IgD-negative memory B cell (primary cell): ENCODE measurements at regions not wholly inside any gene's neighbourhood (a gene's known extent, or its start where the extent isn't known, plus 50 kb on each side); places are given as distances from the start of the nearest gene placed in this dataset.
"Not testable (repeated sequence)": the region's sequence is repeated elsewhere in the genome, so short reads cannot be mapped to it uniquely, and the experiment has no call there.

Source experiments
- H3K27ac Mint-ChIP-seq, 3 donors: one replicate each; pipeline ENCODE4 v1.8.0; 2020 to 2022; ENCODE audit warnings: mild to moderate bottlenecking in 3 of 3, mixed read lengths in 3 of 3, moderate library complexity in 1 of 3
- H3K27me3 Mint-ChIP-seq: one replicate; pipeline ENCODE4 v1.8.0; 2021; ENCODE audit warnings: mixed read lengths
- H3K36me3 Mint-ChIP-seq: one replicate; pipeline ENCODE4 v1.8.0; 2020; ENCODE audit warnings: mild to moderate bottlenecking, mixed read lengths
- H3K4me1 Mint-ChIP-seq, 3 donors: one replicate each; pipeline ENCODE4 v1.8.0; 2020 to 2022; ENCODE audit warnings: mixed read lengths in 3 of 3, mild to moderate bottlenecking in 1 of 3
- H3K4me3 Mint-ChIP-seq, 4 donors: one replicate each; pipeline ENCODE4 v1.8.0; 2020 to 2022; ENCODE audit warnings: mild to moderate bottlenecking in 4 of 4, mixed read lengths in 4 of 4, moderate library complexity in 3 of 4
- H3K9me3 Mint-ChIP-seq, 3 donors: one replicate each; pipeline ENCODE4 v1.8.0; 2020 to 2021; ENCODE audit warnings: mixed read lengths in 3 of 3, mild to moderate bottlenecking in 1 of 3

- peaks cover 4% of the 10 kb centered on the region for H3K27me3 Mint-ChIP-seq
- no peaks in the 10 kb centered on the region for H3K4me1 Mint-ChIP-seq
- no peak overlapping the region for H3K27ac Mint-ChIP-seq
- no peaks in the 10 kb centered on the region for H3K36me3 Mint-ChIP-seq
- no peak overlapping the region for H3K4me3 Mint-ChIP-seq
- H3K9me3 Mint-ChIP-seq: peaks cover 0 to 4% (median 0%) of the 10 kb centered on the region in 3 donors
These were observed 335.0 kb upstream of the SFRP2 start for GRCh38 chr4:154123897-154124296.

- no peaks in the 10 kb centered on the region for H3K36me3 Mint-ChIP-seq
- H3K27ac Mint-ChIP-seq: no peak overlapping the region
- H3K4me3 Mint-ChIP-seq: no peak overlapping the region
- H3K27me3 Mint-ChIP-seq: no peaks in the 10 kb centered on the region
- peaks cover 0 to 4% (median 0%) of the 10 kb centered on the region in 3 donors for H3K9me3 Mint-ChIP-seq
- H3K4me1 Mint-ChIP-seq: no peaks in the 10 kb centered on the region
These were observed 331.9 kb upstream of the SFRP2 start for GRCh38 chr4:154120690-154121345.

- no peak overlapping the region for H3K27ac Mint-ChIP-seq
- no peaks in the 10 kb centered on the region for H3K27me3 Mint-ChIP-seq
- no peaks in the 10 kb centered on the region for H3K36me3 Mint-ChIP-seq
- no peak overlapping the region for H3K4me3 Mint-ChIP-seq
- H3K9me3 Mint-ChIP-seq: peaks cover 0 to 2% (median 0%) of the 10 kb centered on the region in 3 donors
- H3K4me1 Mint-ChIP-seq: no peaks in the 10 kb centered on the region
These were observed 331.3 kb upstream of the SFRP2 start for GRCh38 chr4:154120006-154120676.

GRCh38 chr4:154119317-154119716 lies 330.4 kb upstream of the SFRP2 start:
- H3K27ac Mint-ChIP-seq: no peak overlapping the region
- no peaks in the 10 kb centered on the region for H3K4me1 Mint-ChIP-seq
- H3K4me3 Mint-ChIP-seq: no peak overlapping the region
- no peaks in the 10 kb centered on the region for H3K27me3 Mint-ChIP-seq
- no peaks in the 10 kb centered on the region for H3K36me3 Mint-ChIP-seq
- H3K9me3 Mint-ChIP-seq: peaks cover 0 to 2% (median 0%) of the 10 kb centered on the region in 3 donors

- H3K27ac Mint-ChIP-seq, H3K27me3 Mint-ChIP-seq, H3K36me3 Mint-ChIP-seq, H3K4me1 Mint-ChIP-seq, H3K4me3 Mint-ChIP-seq: not testable (repeated sequence)
- H3K9me3 Mint-ChIP-seq: peaks cover 2 to 11% (median 4%) of the 10 kb centered on the region in 3 donors
These were observed 328.8 kb upstream of the SFRP2 start for GRCh38 chr4:154117726-154118125.

- no peaks in the 10 kb centered on the region for H3K4me1 Mint-ChIP-seq
- no peaks in the 10 kb centered on the region for H3K36me3 Mint-ChIP-seq
- H3K27me3 Mint-ChIP-seq: peaks cover 5% of the 10 kb centered on the region
- peaks cover 0 to 10% (median 7%) of the 10 kb centered on the region in 3 donors for H3K9me3 Mint-ChIP-seq
- no peak overlapping the region for H3K27ac Mint-ChIP-seq
- H3K4me3 Mint-ChIP-seq: no peak overlapping the region
These were observed 318.5 kb upstream of the SFRP2 start for GRCh38 chr4:154107337-154107736.

- no peaks in the 10 kb centered on the region for H3K36me3 Mint-ChIP-seq
- no peak overlapping the region for H3K4me3 Mint-ChIP-seq
- H3K27me3 Mint-ChIP-seq: no peaks in the 10 kb centered on the region
- H3K4me1 Mint-ChIP-seq: peaks cover 0 to 1% (median 0%) of the 10 kb centered on the region in 3 donors
- no peak overlapping the region for H3K27ac Mint-ChIP-seq
- peaks cover 0 to 2% (median 1%) of the 10 kb centered on the region in 3 donors for H3K9me3 Mint-ChIP-seq
These were observed 299.9 kb upstream of the SFRP2 start for GRCh38 chr4:154088741-154089140.

- no peaks in the 10 kb centered on the region for H3K9me3 Mint-ChIP-seq
These were observed 297.4 kb upstream of the SFRP2 start for GRCh38 chr4:154086247-154086646.

GRCh38 chr4:154084864-154085263 lies 296.0 kb upstream of the SFRP2 start:
- H3K4me1 Mint-ChIP-seq: peaks cover 0 to 1% (median 0%) of the 10 kb centered on the region in 3 donors
- H3K27ac Mint-ChIP-seq: no peak overlapping the region
- no peaks in the 10 kb centered on the region for H3K27me3 Mint-ChIP-seq
- H3K4me3 Mint-ChIP-seq: no peak overlapping the region
- H3K36me3 Mint-ChIP-seq: no peaks in the 10 kb centered on the region
- no peaks in the 10 kb centered on the region for H3K9me3 Mint-ChIP-seq

More at GRCh38 chr4:154086247-154086646, 297.4 kb upstream of the SFRP2 start:
- H3K4me1 Mint-ChIP-seq: peaks cover 0 to 1% (median 0%) of the 10 kb centered on the region in 3 donors
- H3K4me3 Mint-ChIP-seq: no peak overlapping the region
- no peaks in the 10 kb centered on the region for H3K36me3 Mint-ChIP-seq
- H3K27me3 Mint-ChIP-seq: no peaks in the 10 kb centered on the region
- no peak overlapping the region for H3K27ac Mint-ChIP-seq

GRCh38 chr4:154082760-154083535 lies 294.1 kb upstream of the SFRP2 start:
- Mint-ChIP-seq H3K27me3 (no peaks in the 10 kb centered on the region), H3K27ac (no peak overlapping the region), H3K4me1 (peaks cover 0 to 1% (median 0%) of the 10 kb centered on the region in 3 donors), H3K4me3 (no peak overlapping the region), H3K9me3 (no peaks in the 10 kb centered on the region), H3K36me3 (no peaks in the 10 kb centered on the region)

- H3K9me3 Mint-ChIP-seq: no peaks in the 10 kb centered on the region
These were observed 292.5 kb upstream of the SFRP2 start for GRCh38 chr4:154081391-154081790.

GRCh38 chr4:154078504-154079350 lies 289.8 kb upstream of the SFRP2 start:
- no peaks in the 10 kb centered on the region for H3K4me1 Mint-ChIP-seq
- no peak overlapping the region for H3K27ac Mint-ChIP-seq
- H3K36me3 Mint-ChIP-seq: no peaks in the 10 kb centered on the region
- H3K27me3 Mint-ChIP-seq: no peaks in the 10 kb centered on the region
- H3K9me3 Mint-ChIP-seq: peaks cover 0 to 2% (median 0%) of the 10 kb centered on the region in 3 donors
- H3K4me3 Mint-ChIP-seq: no peak overlapping the region

More at GRCh38 chr4:154081391-154081790, 292.5 kb upstream of the SFRP2 start:
- H3K27me3 Mint-ChIP-seq: no peaks in the 10 kb centered on the region
- no peak overlapping the region for H3K4me3 Mint-ChIP-seq
- H3K4me1 Mint-ChIP-seq: peaks cover 0 to 1% (median 0%) of the 10 kb centered on the region in 3 donors
- H3K27ac Mint-ChIP-seq: no peak overlapping the region
- H3K36me3 Mint-ChIP-seq: no peaks in the 10 kb centered on the region

GRCh38 chr4:154076921-154077320 lies 288.0 kb upstream of the SFRP2 start:
- Mint-ChIP-seq H3K4me1 (no peaks in the 10 kb centered on the region), H3K4me3 (no peak overlapping the region), H3K9me3 (peaks cover 0 to 5% (median 2%) of the 10 kb centered on the region in 3 donors), H3K36me3 (no peaks in the 10 kb centered on the region), H3K27ac (no peak overlapping the region), H3K27me3 (no peaks in the 10 kb centered on the region)

- no peak overlapping the region for H3K4me3 Mint-ChIP-seq
- H3K9me3 Mint-ChIP-seq: peaks cover 0 to 5% (median 4%) of the 10 kb centered on the region in 3 donors
- H3K36me3 Mint-ChIP-seq: no peaks in the 10 kb centered on the region
- H3K27me3 Mint-ChIP-seq: no peaks in the 10 kb centered on the region
- no peaks in the 10 kb centered on the region for H3K4me1 Mint-ChIP-seq
- H3K27ac Mint-ChIP-seq: no peak overlapping the region
These were observed 284.4 kb upstream of the SFRP2 start for GRCh38 chr4:154073107-154073822.
